Activated CD8-positive, alpha-beta memory T cell treated with anti-CD3 and anti-CD28 coated beads, Interleukin-2, amount 50 U/mL, for 4 hours (primary cell): ENCODE measurements at regions not wholly inside any gene's neighbourhood (a gene's known extent, or its start where the extent isn't known, plus 50 kb on each side); places are given as distances from the start of the nearest gene placed in this dataset.

ENCODE experiments used
- DNase-seq: peaks from one replicate; pipeline ENCODE4 v3.0.0-alpha.2; 2020

GRCh38 chr10:3537518-3537917, 247.5 kb downstream of the KLF6 start:
- no peak for DNase-seq

DNA sequence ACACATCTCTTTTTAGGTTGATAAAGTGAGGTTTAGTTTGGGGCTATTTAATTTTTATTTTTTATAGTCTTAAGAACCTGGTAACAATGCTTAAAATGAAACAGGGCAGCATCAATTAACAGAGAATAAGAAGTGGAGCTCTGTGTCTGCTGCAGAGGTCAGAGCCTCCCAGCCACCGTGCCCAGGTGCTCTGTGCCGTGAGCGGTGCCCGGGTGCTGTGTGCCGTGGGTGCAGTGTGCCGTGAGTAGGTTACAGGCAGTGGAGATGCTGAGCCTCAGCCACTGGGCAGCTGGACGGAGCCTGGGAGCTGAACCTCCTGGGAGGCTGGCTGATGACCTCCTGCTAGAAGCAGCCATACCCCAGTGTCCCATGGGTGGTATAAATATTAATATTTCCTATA, 250.0 kb downstream of the KLF6 start:
- no peak for DNase-seq

- DNase-seq, result no peak
Observed at GRCh38 chr10:3534433-3534832, 250.6 kb downstream of the KLF6 start.

GRCh38 chr10:3533296-3533695, 251.7 kb downstream of the KLF6 start:
- no peak for DNase-seq

GRCh38 chr10:3532644-3533043, 252.4 kb downstream of the KLF6 start:
- no peak for DNase-seq

- no peak for DNase-seq
Observed at GRCh38 chr10:3531670-3532069, 253.3 kb downstream of the KLF6 start.

DNA sequence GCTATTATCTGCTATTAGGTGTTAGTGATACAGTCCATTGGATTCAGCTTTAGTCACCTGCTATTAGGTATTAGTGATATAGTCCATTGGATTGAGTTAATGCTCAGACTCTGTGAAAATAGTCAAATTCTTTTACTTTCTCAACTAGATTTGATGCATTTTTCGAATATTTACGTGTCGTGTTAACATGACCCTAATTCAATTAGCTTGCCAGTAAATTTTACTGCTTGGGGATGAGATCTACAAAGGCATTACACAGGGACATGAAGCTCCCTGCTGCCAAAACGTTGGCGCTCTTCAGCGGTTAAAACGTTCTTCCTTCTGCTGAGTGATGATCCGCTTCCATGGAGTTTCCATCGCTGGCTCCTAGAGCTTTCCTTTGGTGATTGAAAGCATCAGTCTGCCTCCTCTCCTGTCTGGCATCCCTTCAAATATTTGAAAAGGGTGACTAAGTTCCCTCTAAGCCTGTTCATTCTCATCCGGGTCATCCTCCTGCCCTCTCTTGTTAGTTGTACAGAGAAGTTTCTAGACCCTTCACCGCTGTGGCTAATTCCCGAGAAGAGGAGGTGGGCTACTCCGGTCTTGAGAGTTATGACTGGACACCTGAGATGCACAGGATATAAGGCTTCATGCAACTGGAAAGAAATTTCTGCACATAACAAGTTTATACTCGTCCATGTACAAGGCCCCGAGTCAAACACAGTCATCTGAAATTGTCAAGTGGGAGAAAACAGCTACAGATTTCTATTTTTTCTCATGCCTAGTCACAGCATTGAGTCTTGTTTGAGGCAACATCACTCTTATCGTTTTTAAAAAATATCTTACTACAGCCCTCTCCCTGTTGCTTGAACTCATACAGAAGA, 254.0 kb downstream of the KLF6 start:
- no peak for DNase-seq

GRCh38 chr10:3530346-3530745, 254.7 kb downstream of the KLF6 start:
- DNase-seq, result no peak

GRCh38 chr10:3529691-3530090, 255.3 kb downstream of the KLF6 start:
- DNase-seq, result no peak

DNA sequence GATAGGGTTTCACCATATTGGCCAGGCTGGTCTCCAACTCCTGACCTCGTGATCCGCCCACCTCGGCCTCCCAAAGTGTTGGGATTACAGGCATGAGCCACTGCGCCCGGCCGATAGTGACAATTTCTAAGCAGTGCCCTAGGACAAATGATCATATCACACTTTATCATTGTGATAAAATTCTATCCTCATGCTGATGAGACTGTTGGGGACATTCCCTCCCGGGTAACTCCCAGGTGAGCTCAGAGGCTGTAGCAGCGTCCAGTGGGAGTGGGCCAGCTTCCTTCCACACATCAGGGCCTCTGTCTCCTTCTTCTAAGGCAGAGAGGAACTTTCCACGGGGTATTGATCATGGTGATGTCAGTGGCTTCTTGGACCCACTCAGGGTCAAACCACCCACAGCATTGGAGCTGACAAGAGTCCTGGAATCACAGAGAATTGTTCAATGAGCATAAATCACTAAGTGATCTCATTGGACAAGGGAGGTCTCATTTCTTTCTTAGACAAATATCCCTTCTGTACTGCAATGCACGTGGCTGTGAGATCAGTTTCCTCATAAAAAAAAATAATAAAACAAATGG, 256.1 kb downstream of the KLF6 start:
- no peak for DNase-seq

DNA sequence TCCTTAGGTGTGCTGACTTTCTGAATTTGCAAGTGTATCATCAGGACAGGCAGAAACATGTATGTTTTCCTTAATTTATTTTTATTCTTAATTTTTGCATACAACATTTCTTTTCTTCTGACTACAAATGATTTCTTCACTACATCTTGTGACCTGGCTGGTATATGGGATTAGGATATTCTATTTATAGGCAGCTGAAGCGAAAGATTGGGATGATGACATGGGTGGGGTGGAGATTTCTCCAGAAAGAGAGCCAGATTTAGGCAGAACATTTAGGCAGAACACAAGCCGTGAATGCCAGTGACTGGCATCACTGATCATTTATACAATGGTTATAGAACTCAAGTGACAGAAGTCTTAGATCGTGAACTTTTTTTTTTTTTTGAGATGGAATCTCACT, 256.7 kb downstream of the KLF6 start:
- DNase-seq, result no peak

DNA sequence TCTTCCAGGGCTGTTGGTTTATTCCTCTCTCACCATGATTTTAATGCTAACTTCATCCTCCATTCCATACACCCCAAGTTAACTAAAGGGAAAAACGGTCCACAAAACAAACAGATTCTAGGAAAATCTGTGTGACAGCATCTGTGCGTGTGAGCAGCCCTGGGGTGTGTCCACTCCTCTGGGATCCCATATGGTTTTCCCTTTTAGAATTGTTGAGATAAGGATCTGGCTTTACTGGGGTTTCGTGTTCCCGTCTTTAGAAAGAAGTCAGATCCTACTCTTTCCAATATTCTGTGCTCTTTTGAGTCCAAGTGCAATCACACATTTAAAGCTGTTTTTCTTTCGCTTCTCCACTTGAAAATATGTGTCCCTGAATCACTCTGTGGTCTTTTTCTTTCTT, 257.1 kb downstream of the KLF6 start:
- no peak for DNase-seq

DNA sequence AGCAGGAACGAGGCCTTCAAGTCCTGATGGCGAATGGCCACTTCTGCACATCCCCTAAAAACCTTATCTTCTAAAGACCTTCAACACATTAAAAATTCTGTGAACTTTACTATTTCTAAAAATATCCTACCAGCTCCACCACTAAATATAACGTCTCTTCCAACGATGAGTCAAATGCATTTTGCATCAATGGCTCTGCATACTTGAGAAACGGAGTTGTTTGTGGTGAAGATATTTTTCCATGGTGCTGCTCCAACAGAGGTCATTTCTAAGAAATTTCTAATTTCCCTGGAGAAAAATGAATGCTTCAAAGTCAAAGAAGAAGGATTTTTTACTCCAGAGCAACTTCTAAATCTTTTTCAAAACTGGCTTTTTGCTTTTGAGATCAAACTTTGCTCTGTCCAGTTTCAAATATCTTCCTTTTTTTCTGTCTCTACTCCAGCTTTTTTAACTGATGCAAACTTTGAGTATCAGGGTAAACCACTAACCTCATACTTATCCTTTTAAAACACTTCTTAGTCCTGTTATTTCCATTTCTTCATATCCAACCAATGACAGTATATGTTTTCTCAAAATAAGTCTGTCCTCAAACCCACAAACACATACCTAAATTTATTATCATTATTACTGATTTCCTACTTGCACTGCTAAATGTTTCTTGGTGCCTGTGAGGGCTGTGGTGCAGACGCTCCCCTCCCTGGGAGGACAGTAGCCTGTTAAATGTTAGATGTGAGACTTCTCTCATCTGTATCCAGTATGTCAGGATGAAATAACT, 258.1 kb downstream of the KLF6 start:
- no peak for DNase-seq

- DNase-seq, result no peak
Observed at GRCh38 chr10:3525832-3526449, 259.1 kb downstream of the KLF6 start.

DNA sequence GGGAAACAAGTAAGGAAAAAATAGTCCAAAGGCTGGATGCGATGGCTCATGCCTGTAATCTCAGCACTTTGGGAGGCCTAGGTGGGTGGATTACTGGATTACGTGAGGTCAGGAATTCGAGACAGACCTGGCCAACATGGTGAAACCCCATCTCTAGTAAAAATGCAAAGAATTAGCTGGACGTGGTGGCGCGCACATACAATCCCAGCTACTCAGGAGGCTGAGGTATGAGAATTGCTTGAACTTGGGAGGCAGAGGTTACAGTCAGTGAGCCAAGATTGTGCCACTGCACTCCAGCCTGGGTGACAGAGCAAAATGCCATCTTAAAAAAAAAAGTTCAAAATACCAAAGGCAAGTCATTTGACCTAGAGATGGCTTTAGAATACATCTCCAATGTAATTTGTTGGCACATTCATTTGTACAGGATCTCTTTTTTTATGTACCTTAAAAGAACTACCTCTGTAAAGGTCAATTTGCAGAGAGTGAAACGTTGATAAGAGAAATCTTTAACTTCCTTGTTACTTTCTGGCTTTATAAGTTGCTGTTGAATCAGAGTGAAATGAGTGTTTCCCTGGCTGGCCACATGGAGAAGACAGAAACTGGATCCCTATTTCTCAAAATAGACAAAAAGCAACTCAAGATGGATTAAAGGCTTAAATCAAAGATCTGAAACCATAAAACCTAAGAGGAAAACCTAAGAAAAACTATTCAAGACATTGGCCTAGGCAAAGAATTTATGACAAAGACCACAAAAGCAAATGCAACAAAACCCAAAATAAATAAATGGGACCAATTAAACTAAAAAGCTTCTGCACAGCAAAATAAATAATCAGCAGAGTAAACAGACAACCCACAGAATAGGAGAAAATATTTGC, 260.7 kb downstream of the KLF6 start:
- DNase-seq, result no peak

GRCh38 chr10:3523309-3524050, 261.5 kb downstream of the KLF6 start:
- DNase-seq, result no peak

DNA sequence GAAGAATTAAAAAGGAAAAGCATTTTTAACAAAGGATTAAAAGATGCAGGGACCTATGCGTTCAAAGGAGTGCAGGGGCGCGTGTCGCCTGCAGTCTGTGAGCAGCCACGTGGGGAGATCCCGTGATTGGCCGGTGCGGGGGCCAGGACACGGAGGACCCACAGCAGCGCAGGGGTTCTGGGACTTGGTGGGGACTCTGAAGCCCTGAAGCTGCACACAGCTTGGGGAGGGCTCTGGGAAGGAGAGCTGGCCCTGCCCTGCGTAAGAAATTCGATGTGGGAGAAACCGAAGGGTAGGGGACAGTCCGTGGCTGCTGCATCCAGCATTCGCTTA, 268.1 kb downstream of the KLF6 start:
- no peak for DNase-seq

DNA sequence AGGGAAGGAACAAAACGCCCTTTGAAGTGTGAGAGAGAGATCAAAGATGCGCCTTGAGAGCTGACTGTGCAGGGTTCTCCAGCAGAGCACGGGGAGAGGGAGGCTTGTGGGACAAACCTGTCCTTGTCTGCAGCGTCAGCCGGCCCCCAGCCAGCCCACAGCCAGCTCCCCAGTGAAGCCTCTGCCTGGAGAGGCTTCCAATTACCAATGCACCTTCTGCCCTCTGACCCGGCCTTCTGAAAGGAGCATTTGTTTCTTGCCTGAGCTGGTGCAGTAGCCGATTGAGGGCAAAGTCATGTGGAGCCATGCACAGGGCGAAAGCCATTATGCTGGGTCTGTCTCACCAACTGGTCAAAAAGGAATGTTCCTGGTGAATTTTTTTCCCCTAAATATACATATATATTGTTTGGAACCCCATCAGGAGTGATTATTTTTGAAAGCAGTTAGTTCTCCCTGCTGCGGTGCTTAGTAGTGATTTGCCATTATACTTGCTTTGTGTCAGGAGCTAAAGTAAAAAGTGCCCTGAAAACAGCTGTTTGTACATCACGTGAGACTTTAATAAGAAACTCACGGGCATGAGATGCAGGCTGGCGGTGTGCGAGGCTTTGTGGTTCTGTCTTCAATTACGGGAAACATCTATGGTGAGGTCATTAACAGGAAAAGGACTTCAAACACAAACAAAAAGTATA, 268.6 kb downstream of the KLF6 start:
- DNase-seq, result no peak

DNA sequence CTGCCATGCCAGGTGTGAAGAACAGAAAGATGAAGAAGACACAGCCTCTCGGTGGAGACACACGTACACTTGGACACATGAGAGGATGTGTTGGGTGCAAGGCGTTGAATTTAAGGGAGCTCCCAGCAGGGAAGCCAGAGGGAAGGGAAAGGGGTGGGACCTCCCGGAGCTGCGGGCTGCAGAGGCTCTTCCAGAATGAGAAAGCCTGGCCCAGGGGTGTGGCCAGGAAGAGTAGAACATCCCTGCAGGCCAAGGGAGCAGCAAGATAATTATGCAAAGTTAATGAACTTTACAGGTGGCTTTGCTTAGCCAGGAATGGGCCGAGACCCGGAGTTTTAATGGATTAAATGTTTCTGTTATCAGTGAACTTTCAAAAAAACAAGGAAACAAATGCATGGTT, 270.3 kb downstream of the KLF6 start:
- no peak for DNase-seq

DNA sequence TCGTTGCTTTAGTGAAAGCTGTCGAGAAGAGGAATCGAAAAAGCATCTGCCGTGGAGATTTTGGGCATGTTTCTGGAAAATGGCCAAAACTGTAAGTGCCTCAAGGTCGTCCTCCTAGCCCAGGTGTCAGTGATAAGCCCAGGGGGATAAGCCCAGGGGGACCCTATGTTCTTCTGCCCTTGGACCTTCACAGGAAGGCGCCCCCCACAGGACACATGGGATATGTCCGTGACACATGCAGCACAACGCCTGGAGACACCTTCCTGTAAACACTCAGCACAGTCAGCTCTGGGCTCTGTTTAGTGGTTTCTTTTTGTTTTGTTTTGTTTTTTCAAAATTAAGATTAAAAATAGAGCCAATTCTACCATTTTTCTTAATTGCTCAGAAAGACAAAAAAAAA, 272.7 kb downstream of the KLF6 start:
- DNase-seq, result no peak

GRCh38 chr10:3511483-3511882, 273.5 kb downstream of the KLF6 start:
- DNase-seq, result no peak
